Activated CD4-positive, alpha-beta T cell treated with anti-CD3 and anti-CD28 coated beads for 36 hours (primary cell): ENCODE measurements at regions not wholly inside any gene's neighbourhood (a gene's known extent, or its start where the extent isn't known, plus 50 kb on each side); places are given as distances from the start of the nearest gene placed in this dataset.

Experiments used
- ATAC-seq: fragments of 200-7000 bp; cut with Tn5 transposase; one replicate; pipeline ENCODE4 v1.10.0; 2021; ENCODE audit warnings: mild to moderate bottlenecking, moderate library complexity
- CTCF ChIA-PET: fragments of 350-600 bp; sonication (Branson Sonifier 250); formaldehyde crosslinking; loops from one replicate; lab custom pipeline; 2021; ENCODE audit warnings: antibody characterized with exemption; lab: Charles Lee
- POLR2A ChIA-PET: fragments of 350-600 bp; sonication (Branson Sonifier 250); formaldehyde crosslinking; loops from one replicate; lab custom pipeline; 2021; ENCODE audit warnings: antibody characterized with exemption, inconsistent platforms; lab: Charles Lee
- DNase-seq: peaks from one replicate; pipeline ENCODE4 v3.0.0-alpha.2; 2020
- H3K27ac Mint-ChIP-seq: one replicate; pipeline ENCODE4 v1.8.0; 2021; ENCODE audit warnings: mixed read lengths
- H3K27me3 Mint-ChIP-seq: one replicate; pipeline ENCODE4 v1.8.0; 2021; ENCODE audit warnings: mixed read lengths
- H3K36me3 Mint-ChIP-seq: one replicate; pipeline ENCODE4 v1.8.0; 2021; ENCODE audit warnings: low read depth, mixed read lengths
- H3K4me1 Mint-ChIP-seq: one replicate; pipeline ENCODE4 v1.8.0; 2021; ENCODE audit warnings: mixed read lengths
- H3K4me3 Mint-ChIP-seq: one replicate; pipeline ENCODE4 v1.8.0; 2021; ENCODE audit warnings: mild to moderate bottlenecking, moderate library complexity, mixed read lengths
- H3K9me3 Mint-ChIP-seq: one replicate; pipeline ENCODE4 v1.8.0; 2021; ENCODE audit warnings: low read depth, mixed read lengths
- intact Hi-C, 2 experiments: fragments of 100-400 bp; cut with DNase I in 1 of 2; cut with micrococcal nuclease in 1 of 2; formaldehyde crosslinking; loops; one replicate each; pipeline versions ENCODE4 v1.14.2 to v1.15.1; 2022 to 2024; cut with DNase I, micrococcal nuclease

- Mint-ChIP-seq H3K27ac (no peak overlapping the region), H3K4me1 (no peaks in the 10 kb centered on the region), H3K27me3 (peaks cover 4% of the 10 kb centered on the region), H3K4me3 (no peak overlapping the region), H3K9me3 (no peaks in the 10 kb centered on the region), H3K36me3 (no peaks in the 10 kb centered on the region)
- DNase-seq (no peak), ATAC-seq (no peak)
- ChIA-PET POLR2A (no interaction called here), CTCF (no interaction called here)
- intact Hi-C loops = no loop called here
Observed at GRCh38 chr7:25706764-25707163, 445.2 kb upstream of the NFE2L3 start.

- Mint-ChIP-seq H3K4me1 (no peaks in the 10 kb centered on the region), H3K9me3 (no peaks in the 10 kb centered on the region), H3K4me3 (no peak overlapping the region), H3K36me3 (no peaks in the 10 kb centered on the region), H3K27ac (no peak overlapping the region), H3K27me3 (no peaks in the 10 kb centered on the region)
- intact Hi-C loops = no loop called here
- no peak for DNase-seq
- ChIA-PET CTCF (interaction anchor here (0.5 to 1.1 kb wide), 2 partner anchors 12 to 333 kb away, joined by 3 to 4 read pairs; no protein-coding TSS in a partner anchor), POLR2A (no interaction called here)
- no peak for ATAC-seq
Observed at GRCh38 chr7:25707768-25708620, 444.0 kb upstream of the NFE2L3 start.

GRCh38 chr7:25710959-25711358, 441.0 kb upstream of the NFE2L3 start:
- H3K9me3 Mint-ChIP-seq = no peaks in the 10 kb centered on the region
- POLR2A ChIA-PET = no interaction called here
- no peak for DNase-seq
- H3K4me3 Mint-ChIP-seq = no peak overlapping the region
- H3K27ac Mint-ChIP-seq = no peak overlapping the region
- intact Hi-C loops = no loop called here
- no peaks in the 10 kb centered on the region for H3K4me1 Mint-ChIP-seq
- CTCF ChIA-PET = no interaction called here
- no peaks in the 10 kb centered on the region for H3K36me3 Mint-ChIP-seq
- H3K27me3 Mint-ChIP-seq = peaks cover 2% of the 10 kb centered on the region
- ATAC-seq = no peak

GRCh38 chr7:25711940-25712339, 440.1 kb upstream of the NFE2L3 start:
- DNase-seq = no peak
- Mint-ChIP-seq H3K4me1 (no peaks in the 10 kb centered on the region), H3K4me3 (no peak overlapping the region), H3K27ac (no peak overlapping the region), H3K27me3 (peaks cover 2% of the 10 kb centered on the region), H3K36me3 (no peaks in the 10 kb centered on the region), H3K9me3 (no peaks in the 10 kb centered on the region)
- ATAC-seq = no peak
- ChIA-PET CTCF (no interaction called here), POLR2A (no interaction called here)
- intact Hi-C loops = no loop called here

GRCh38 chr7:25712500-25712899, 439.5 kb upstream of the NFE2L3 start:
- Mint-ChIP-seq H3K4me1 (no peaks in the 10 kb centered on the region), H3K36me3 (no peaks in the 10 kb centered on the region), H3K27ac (no peak overlapping the region), H3K27me3 (peaks cover 5% of the 10 kb centered on the region), H3K9me3 (no peaks in the 10 kb centered on the region), H3K4me3 (no peak overlapping the region)
- CTCF ChIA-PET = no interaction called here
- no peak for ATAC-seq
- POLR2A ChIA-PET = no interaction called here
- DNase-seq = no peak
- intact Hi-C loops = no loop called here

- ChIA-PET CTCF (interaction anchor here (1.1 kb wide), 1 partner anchor 138 kb away, joined by 4 read pairs; no protein-coding TSS in a partner anchor), POLR2A (no interaction called here)
- no peaks in the 10 kb centered on the region for H3K9me3 Mint-ChIP-seq
- H3K36me3 Mint-ChIP-seq = no peaks in the 10 kb centered on the region
- peak; percentile 26 for ATAC-seq
- no peak overlapping the region for H3K27ac Mint-ChIP-seq
- H3K4me3 Mint-ChIP-seq = no peak overlapping the region
- no peak for DNase-seq
- H3K4me1 Mint-ChIP-seq = no peaks in the 10 kb centered on the region
- intact Hi-C loops = no loop called here
- peaks cover 7% of the 10 kb centered on the region for H3K27me3 Mint-ChIP-seq
Observed at GRCh38 chr7:25714013-25714412, 438.0 kb upstream of the NFE2L3 start.

GRCh38 chr7:25716421-25716820, 435.6 kb upstream of the NFE2L3 start:
- Mint-ChIP-seq H3K27me3 (peaks cover 10% of the 10 kb centered on the region), H3K4me1 (no peaks in the 10 kb centered on the region), H3K9me3 (no peaks in the 10 kb centered on the region), H3K36me3 (no peaks in the 10 kb centered on the region), H3K4me3 (no peak overlapping the region), H3K27ac (no peak overlapping the region)
- CTCF ChIA-PET = no interaction called here
- intact Hi-C loops = no loop called here
- ATAC-seq (no peak), DNase-seq (no peak)
- POLR2A ChIA-PET = no interaction called here

- no peak overlapping the region for H3K4me3 Mint-ChIP-seq
- ATAC-seq (no peak), DNase-seq (no peak)
- POLR2A ChIA-PET = no interaction called here
- no peaks in the 10 kb centered on the region for H3K9me3 Mint-ChIP-seq
- H3K36me3 Mint-ChIP-seq = no peaks in the 10 kb centered on the region
- CTCF ChIA-PET = no interaction called here
- H3K4me1 Mint-ChIP-seq = no peaks in the 10 kb centered on the region
- H3K27me3 Mint-ChIP-seq = peaks cover 10% of the 10 kb centered on the region
- intact Hi-C loops = no loop called here
- H3K27ac Mint-ChIP-seq = no peak overlapping the region
Observed at GRCh38 chr7:25718596-25718995, 433.4 kb upstream of the NFE2L3 start.

GRCh38 chr7:25719190-25719896, 432.7 kb upstream of the NFE2L3 start:
- H3K4me3 Mint-ChIP-seq = no peak overlapping the region
- H3K4me1 Mint-ChIP-seq = no peaks in the 10 kb centered on the region
- intact Hi-C loops = no loop called here
- ATAC-seq (no peak), DNase-seq (no peak)
- no peaks in the 10 kb centered on the region for H3K36me3 Mint-ChIP-seq
- H3K9me3 Mint-ChIP-seq = no peaks in the 10 kb centered on the region
- H3K27me3 Mint-ChIP-seq = peaks cover 10% of the 10 kb centered on the region
- CTCF ChIA-PET = no interaction called here
- POLR2A ChIA-PET = no interaction called here
- H3K27ac Mint-ChIP-seq = no peak overlapping the region

GRCh38 chr7:25720427-25720826, 431.6 kb upstream of the NFE2L3 start:
- POLR2A ChIA-PET = no interaction called here
- Mint-ChIP-seq H3K27me3 (peaks cover 10% of the 10 kb centered on the region), H3K4me3 (no peak overlapping the region), H3K9me3 (no peaks in the 10 kb centered on the region), H3K36me3 (no peaks in the 10 kb centered on the region), H3K4me1 (no peaks in the 10 kb centered on the region), H3K27ac (no peak overlapping the region)
- intact Hi-C loops = loop anchor here in 1 of 2 experiments (5.0 kb wide), 1 partner anchor 132 kb away; no protein-coding TSS in a partner anchor
- ATAC-seq (no peak), DNase-seq (no peak)
- CTCF ChIA-PET = interaction anchor here (0.7 kb wide), 1 partner anchor 12 kb away, joined by 3 read pairs; no protein-coding TSS in a partner anchor

GRCh38 chr7:25722856-25723255, 429.1 kb upstream of the NFE2L3 start:
- CTCF ChIA-PET = interaction anchor here (1.1 kb wide), 1 partner anchor 18 kb away, joined by 3 read pairs; no protein-coding TSS in a partner anchor
- no peaks in the 10 kb centered on the region for H3K36me3 Mint-ChIP-seq
- H3K9me3 Mint-ChIP-seq = no peaks in the 10 kb centered on the region
- POLR2A ChIA-PET = no interaction called here
- no peak overlapping the region for H3K27ac Mint-ChIP-seq
- intact Hi-C loops = loop anchor here in 1 of 2 experiments (5.0 kb wide), 1 partner anchor 129 kb away; no protein-coding TSS in a partner anchor
- H3K4me1 Mint-ChIP-seq = no peaks in the 10 kb centered on the region
- no peak for DNase-seq
- H3K4me3 Mint-ChIP-seq = no peak overlapping the region
- peaks cover 6% of the 10 kb centered on the region for H3K27me3 Mint-ChIP-seq
- no peak for ATAC-seq
